ENCODE measurements at regions not wholly inside any gene's neighbourhood (a gene's known extent, or its start where the extent isn't known, plus 50 kb on each side); places are given as distances from the start of the nearest gene placed in this dataset.

- peak in 1 of 2 experiments; percentile 55; a peak in 3 of 6 replicates for ATAC-seq
These were observed 114.7 kb downstream of the BUD13 start for GRCh38 chr11:116657842-116658825.

GRCh38 chr11:116656011-116656410 is 116.8 kb downstream of the BUD13 start:
- no peak overlapping the region for H3K4me2 ChIP-seq
- ATAC-seq (no peak), FAIRE-seq (no peak), DNase-seq (ENCODE audit: low read depth in 1 of 2, low spot score in 1 of 2) (no peak)
- 23% methylated on average over 4 of the region's 4 CpGs for WGBS (ENCODE audit: missing lambda C conversion rate)
- 0 out of 3 replicates have a peak, but pooled peaks cover 8% of the 10 kb centered on the region for H3K9me3 ChIP-seq
- CTCF ChIA-PET, result interaction anchor here (1.3 kb wide), 1 partner anchor 36 kb away, joined by 3 read pairs; no protein-coding TSS in a partner anchor
- no peak for TF ChIP-seq KDM1A (IDR thresholded peaks at IDR 0.05; ENCODE audit: low read depth)
- TF ChIP-seq RARB (CRISPR knock-in tag; IDR thresholded peaks at IDR 0.05), result no peak
- no peak for TF ChIP-seq GATA3 (IDR thresholded peaks at IDR 0.05; ENCODE audit: borderline replicate concordance)
- no peak for TF ChIP-seq MAX (IDR thresholded peaks at IDR 0.05)
- TF ChIP-seq KDM5A (IDR thresholded peaks at IDR 0.05), result no peak
- no peak for TF ChIP-seq SREBF2 (IDR thresholded peaks at IDR 0.05)
- no peak for TF ChIP-seq CEBPB (IDR thresholded peaks at IDR 0.05)
- TF ChIP-seq NR3C1 (IDR thresholded peaks at IDR 0.05), result no peak
- TF ChIP-seq HMGXB4 (CRISPR knock-in tag; IDR thresholded peaks at IDR 0.05; ENCODE audit: borderline replicate concordance), result no peak
- TF ChIP-seq ZSCAN20 (CRISPR knock-in tag; IDR thresholded peaks at IDR 0.05), result no peak
- no peak for TF ChIP-seq ZNF302 (CRISPR knock-in tag; IDR thresholded peaks at IDR 0.05)
- no peak for TF ChIP-seq CBX2 (IDR thresholded peaks at IDR 0.05; ENCODE audit: borderline replicate concordance, low read depth)
- no peak for TF ChIP-seq CHD2 (IDR thresholded peaks at IDR 0.05; ENCODE audit: low read length, partially characterized antibody)
- no peak for TF ChIP-seq FOSB (CRISPR knock-in tag; IDR thresholded peaks at IDR 0.05)
- no peak for TF ChIP-seq RNF2 (IDR thresholded peaks at IDR 0.05; ENCODE audit: borderline replicate concordance, low read depth)
- no peak for TF ChIP-seq ESRRA (IDR thresholded peaks at IDR 0.05; ENCODE audit: borderline replicate concordance, low read length)
- TF ChIP-seq EHF (CRISPR knock-in tag; IDR thresholded peaks at IDR 0.05), result no peak
- POLR2A ChIA-PET, result no interaction called here
- H3K4me3 ChIP-seq, result no peak overlapping the region
- no peak overlapping the region for H3K27ac ChIP-seq
- H3K4me1 ChIP-seq, result no peaks in the 10 kb centered on the region

More at GRCh38 chr11:116657842-116658825, 114.7 kb downstream of the BUD13 start:
- CTCF ChIA-PET, result no interaction called here
- TF ChIP-seq ESRRA (IDR thresholded peaks at IDR 0.05; ENCODE audit: borderline replicate concordance, low read length) (no peak), CEBPB (IDR thresholded peaks at IDR 0.05) (0 out of 4 replicates have a peak, but pooled peaks of 1 of the 2 experiments have one; percentile 28)
- H3K9me3 ChIP-seq, result 0 out of 3 replicates have a peak, but pooled peaks cover 8% of the 10 kb centered on the region
- H3K27ac ChIP-seq, result no peak overlapping the region
- H3K4me2 ChIP-seq, result no peak overlapping the region
- no peak overlapping the region for H3K4me3 ChIP-seq
- no peaks in the 10 kb centered on the region for H3K4me1 ChIP-seq
- 46% methylated on average over 9 of the region's 11 CpGs for WGBS (ENCODE audit: missing lambda C conversion rate)
- POLR2A ChIA-PET, result no interaction called here
- DNase-seq (ENCODE audit: low read depth in 1 of 2, low spot score in 1 of 2) (peak in 1 of 2 experiments; percentile 30), FAIRE-seq (no peak)

GRCh38 chr11:116654526-116654925 is 118.3 kb downstream of the BUD13 start:
- TF ChIP-seq ZFP36 (IDR thresholded peaks at IDR 0.05; ENCODE audit: borderline replicate concordance, partially characterized antibody), result no peak
- no peak for TF ChIP-seq SREBF2 (IDR thresholded peaks at IDR 0.05)
- TF ChIP-seq MAX (IDR thresholded peaks at IDR 0.05), result no peak
- TF ChIP-seq JUN (IDR thresholded peaks at IDR 0.05), result no peak
- no peaks in the 10 kb centered on the region for H3K4me1 ChIP-seq
- no peak overlapping the region for H3K4me2 ChIP-seq
- FAIRE-seq, result no peak
- H3K27ac ChIP-seq, result no peak overlapping the region
- H3K4me3 ChIP-seq, result no peak overlapping the region
- no peak for ATAC-seq
- 0 out of 3 replicates have a peak, but pooled peaks cover 8% of the 10 kb centered on the region for H3K9me3 ChIP-seq
- DNase-seq (ENCODE audit: low read depth in 1 of 2, low spot score in 1 of 2), result no peak
- CTCF ChIA-PET, result interaction anchor here (0.7 to 3.3 kb wide), 3 partner anchors 13 to 283 kb away, joined by 3 to 15 read pairs (median 3); no protein-coding TSS in a partner anchor
- POLR2A ChIA-PET, result no interaction called here
- 64% methylated on average over 1 of the region's 1 CpG for WGBS (ENCODE audit: missing lambda C conversion rate)
